Right ventricle myocardium inferior (tissue), 1 donor: ENCODE measurements at regions not wholly inside any gene's neighbourhood (a gene's known extent, or its start where the extent isn't known, plus 50 kb on each side); places are given as distances from the start of the nearest gene placed in this dataset.
"Not testable (repeated sequence)": the region's sequence is repeated elsewhere in the genome, so short reads cannot be mapped to it uniquely, and the experiment has no call there.

Source experiments
- ATAC-seq: fragments of 200-7000 bp; cut with Tn5 transposase; one replicate; pipeline ENCODE4 v1.9.1; 2020; ENCODE audit warnings: mild to moderate bottlenecking, moderate library complexity
- DNase-seq: peaks from one replicate; pipeline ENCODE4 v3.0.0; 2021; ENCODE audit errors: missing footprints
- intact Hi-C: fragments of 100-400 bp; cut with DNase I; formaldehyde crosslinking; loops from one replicate; pipeline ENCODE4 v1.11.0; 2022
- donor health status: DM: no; HTN: yes; CAD: no; lungs with severe emphysema.

DNA sequence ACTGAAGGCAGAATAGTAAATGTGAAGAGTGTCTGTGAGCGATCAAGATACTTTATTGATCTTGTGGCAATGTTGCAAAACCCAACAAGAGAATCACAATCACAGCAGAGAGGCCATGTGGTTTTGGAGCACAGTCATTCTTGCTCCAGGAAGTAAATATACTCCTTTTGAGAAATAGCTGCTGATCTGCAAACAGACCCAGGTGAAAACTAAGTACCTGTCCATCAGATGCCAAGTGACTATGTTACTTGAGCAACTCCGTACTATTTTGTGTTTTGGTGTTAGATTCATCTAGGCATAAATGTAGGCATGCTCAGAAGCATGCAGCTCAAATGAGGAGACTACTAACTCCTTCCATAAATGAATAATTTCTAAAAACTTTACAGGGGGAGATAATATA lies 627.9 kb downstream of the ZBBX start:
- no peak for DNase-seq
- no peak for ATAC-seq
- intact Hi-C loops = no loop called here

DNA sequence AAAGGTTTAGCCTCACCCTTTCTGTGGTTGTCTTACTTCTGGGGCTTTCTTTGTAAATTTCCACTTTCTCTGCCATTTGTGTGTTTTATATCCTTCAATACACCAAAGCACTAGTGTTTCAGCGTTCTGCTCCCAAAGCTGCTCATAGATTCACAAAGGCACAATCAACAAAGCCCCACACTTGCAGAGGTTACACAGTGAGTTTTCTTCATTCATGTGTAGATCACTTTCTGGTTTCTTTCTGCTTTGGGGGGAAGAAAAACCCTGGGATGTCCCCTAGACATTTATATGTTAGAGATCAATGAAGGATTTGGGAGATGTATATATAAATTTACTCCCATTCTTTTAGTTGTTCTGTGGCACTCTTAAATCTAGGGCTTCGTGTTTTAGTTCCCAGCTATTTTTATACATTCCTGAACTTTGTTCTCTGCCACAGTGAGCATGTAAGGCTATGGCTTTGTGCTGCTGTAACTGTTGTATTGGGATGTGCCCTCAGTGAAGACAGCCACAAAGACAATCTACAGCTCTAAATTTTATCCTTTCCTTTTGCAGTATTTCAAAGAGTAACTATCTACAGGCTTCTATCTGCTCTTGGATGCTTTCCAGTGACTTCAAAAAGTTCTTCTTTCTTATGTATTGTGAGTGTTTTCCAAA lies 636.5 kb downstream of the ZBBX start:
- intact Hi-C loops = no loop called here
- ATAC-seq = no peak
- DNase-seq = no peak

DNA sequence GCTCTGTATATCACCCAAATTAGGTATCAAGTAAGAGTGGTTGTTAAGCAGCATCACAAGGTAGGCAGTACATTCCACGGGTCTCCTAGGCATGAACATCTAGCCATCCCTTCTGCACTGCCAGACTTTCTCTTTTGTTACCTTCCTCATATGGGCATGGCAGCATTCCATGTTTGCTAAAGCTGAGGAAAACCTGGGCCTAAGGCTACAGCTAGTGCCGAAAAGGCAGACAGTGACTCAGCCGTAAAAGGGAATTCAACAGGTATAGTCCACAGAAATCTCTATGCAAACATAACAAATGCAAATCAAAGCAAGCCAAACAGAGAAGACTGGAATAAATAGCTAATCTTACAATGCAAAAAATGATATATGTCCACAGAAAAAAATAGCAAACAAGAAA lies 645.4 kb downstream of the ZBBX start:
- ATAC-seq (no peak), DNase-seq (no peak)
- intact Hi-C loops = no loop called here

DNA sequence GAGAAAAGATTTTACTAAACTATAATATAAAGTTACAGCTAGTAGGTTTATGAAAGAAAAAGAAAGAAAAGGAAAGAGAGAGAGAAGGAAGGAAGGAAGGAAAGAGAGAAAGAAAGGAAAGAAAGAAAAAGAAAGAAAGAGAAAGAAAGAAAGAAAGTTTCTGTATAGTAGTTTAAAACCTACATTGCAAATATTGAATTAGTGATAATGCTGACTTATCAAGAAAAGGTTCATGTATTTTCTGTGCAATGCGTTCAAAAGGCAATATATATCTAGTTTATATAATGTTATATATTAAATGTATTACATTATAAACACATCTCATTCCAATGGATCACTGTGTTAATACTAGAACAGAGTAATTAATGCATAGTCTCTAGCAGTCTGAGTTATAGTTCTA lies 648.4 kb downstream of the ZBBX start:
- ATAC-seq (no peak), DNase-seq (no peak)
- intact Hi-C loops = no loop called here

DNA sequence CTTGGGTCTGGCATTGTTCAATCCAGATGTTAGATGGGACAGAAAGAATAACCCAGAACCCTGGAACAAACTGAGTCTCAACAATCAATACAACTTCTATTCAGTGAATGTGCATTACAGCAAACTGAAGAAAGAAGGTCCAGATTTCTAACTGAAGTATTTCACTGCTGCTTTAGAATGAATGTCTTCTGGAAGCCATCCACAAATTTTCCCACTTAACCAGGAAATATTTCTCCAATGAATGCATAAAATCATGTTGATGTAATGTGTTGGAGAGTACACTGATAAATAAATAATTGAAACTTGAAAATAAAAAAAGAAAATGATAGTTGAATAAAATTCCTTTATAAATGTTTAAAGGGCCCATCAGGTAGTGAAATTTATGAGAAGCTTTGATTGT lies 658.6 kb downstream of the ZBBX start:
- intact Hi-C loops = no loop called here
- ATAC-seq (no peak), DNase-seq (no peak)

DNA sequence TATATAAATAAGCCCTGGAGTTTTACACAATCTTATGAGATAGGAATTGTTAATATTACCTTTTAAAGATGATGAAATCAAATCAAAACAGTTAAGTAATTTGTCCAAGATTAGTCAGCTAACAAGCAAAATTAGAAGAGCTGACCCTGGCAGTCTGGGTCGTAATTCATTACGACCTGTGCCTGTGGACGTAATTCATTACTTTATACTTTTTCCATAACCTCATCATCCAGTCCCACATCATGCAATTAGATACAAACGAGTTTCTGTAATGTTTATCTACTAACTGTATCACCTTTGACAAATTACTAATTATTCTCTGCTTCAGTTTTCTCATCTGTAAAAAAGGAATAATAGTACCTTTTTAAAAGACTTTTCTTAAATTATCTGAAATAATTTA lies 665.9 kb downstream of the ZBBX start:
- DNase-seq (no peak), ATAC-seq (no peak)
- intact Hi-C loops = no loop called here

DNA sequence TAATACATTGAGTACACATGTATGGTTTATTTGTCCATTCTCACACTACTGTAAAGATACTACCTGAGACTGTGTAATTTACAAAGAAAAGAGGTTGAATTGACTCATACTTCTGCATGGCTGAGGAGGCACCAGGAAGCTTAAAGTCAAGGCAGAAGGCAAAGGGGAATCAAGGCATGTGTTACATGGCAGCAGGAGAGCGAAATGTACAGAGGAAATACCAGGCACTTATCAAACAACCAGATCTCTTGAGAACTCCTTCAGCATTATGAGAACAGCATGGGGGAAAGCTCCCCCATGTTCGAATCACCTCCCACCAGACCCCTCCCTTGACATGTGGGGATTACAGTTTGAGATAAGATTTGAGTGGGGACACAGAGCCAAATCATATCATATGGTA lies 666.3 kb downstream of the ZBBX start:
- DNase-seq = no peak
- ATAC-seq = no peak
- intact Hi-C loops = no loop called here

DNA sequence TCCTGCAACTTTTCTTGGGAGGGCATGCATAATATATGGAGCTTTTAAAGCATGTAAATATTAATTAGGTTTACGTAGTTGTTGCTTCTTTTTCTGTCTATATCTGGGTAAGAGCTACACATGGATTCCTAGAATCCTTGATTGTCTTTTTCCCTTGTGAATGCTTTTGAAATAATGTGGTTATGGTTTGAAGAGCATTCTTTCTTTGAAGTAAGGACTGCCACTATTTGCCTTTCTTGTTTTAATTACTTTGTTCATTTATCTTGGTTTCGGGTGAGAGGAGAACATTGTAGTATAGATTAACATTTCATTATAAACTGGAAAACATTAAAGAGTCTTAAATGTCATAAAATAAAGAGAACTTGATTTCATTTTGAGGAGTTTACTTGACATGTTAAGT lies 674.0 kb downstream of the ZBBX start:
- DNase-seq (no peak), ATAC-seq (no peak)
- intact Hi-C loops = no loop called here

DNA sequence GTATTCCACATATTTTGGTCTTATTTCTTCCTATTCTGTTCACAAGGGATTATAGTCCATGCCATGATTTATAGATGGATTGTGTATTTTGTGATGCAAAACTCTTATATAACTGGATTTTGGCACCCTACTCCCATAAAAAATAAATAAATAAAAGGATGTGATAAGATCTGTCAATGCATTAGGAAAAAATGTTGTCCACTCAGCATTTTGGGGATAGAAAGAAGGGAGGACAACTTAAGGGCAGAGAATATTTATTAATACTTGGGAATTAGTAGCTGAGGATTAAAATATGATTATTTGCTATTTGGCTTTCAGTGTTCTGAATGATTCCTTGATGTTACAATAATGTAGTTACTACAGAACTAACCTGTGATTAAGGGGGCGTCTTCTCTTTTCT lies 682.6 kb downstream of the ZBBX start:
- DNase-seq (no peak), ATAC-seq (no peak)
- intact Hi-C loops = no loop called here

DNA sequence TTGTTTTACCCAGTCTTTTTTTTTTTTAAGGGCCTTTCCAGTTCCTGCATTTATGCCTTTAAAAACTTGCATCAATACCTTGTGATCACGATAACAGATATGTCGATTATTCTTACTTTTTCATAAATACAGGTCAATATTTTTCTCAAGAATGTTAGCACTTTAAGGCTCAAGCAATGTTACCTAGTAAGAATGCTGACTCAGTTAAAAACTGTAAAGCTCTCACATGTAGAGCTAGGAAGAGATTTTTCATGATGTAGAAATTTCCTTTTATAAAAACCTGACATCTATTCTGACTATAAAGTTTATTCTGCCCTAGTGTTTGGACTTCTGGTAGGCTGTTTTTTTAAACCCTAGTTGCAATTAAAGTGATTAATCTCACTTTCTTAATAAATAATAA lies 684.0 kb downstream of the ZBBX start:
- DNase-seq = no peak
- ATAC-seq = no peak
- intact Hi-C loops = no loop called here

DNA sequence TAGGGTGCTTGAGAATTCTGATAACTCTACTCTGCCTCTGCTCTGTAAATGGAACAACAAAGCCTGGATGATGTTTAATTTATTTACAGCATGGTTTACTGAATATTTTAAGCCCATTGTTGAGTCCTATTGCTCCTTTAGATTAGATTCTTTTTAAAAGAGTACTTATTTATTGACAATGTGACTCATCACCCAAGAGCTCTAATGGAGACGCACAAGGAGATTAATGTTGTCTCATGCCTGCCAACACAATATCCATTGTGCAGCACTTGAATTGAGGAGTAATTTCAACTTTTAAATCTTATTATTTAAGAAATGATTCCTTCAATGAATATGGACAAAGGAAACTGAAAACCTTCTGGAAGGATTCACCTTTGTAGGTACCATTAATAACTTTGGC lies 691.4 kb downstream of the ZBBX start:
- no peak for ATAC-seq
- no peak for DNase-seq
- intact Hi-C loops = no loop called here

DNA sequence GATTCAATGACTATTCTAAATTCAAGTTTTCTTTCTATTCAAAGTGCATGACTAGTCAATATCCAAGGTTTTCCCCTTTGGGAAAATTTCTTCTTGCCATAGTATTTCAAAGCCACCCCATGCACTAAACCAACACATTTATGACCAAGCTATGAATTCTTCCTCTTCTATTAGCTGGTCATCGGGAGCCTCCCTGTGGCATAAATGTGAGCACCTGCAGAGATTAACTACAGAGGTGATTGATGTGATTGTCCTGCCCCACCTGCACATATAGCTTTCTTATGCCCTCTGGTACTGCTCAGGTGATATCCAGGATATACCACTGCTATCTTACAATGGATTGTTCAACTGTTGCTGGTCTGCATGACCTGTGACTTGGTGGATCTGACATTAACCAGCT lies 694.9 kb downstream of the ZBBX start:
- no peak for DNase-seq

DNA sequence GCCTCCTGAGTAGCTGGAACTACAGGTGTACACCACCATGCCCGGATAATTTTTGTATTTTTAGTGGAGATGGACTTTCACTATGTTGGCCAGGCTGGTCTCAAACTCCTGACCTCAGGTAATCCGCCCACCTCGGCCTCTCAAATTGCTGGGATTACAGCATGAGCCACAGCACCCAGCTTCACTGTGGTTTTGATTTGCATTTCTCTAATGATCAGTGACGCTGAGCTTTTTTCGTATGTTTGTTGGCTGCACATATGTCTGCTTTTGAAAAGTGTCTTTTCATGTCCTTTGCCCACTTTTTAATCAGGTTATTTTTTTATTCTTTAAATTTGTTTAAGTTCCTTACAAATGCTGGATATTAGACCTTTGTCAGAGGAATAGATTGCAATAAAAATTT lies 696.0 kb downstream of the ZBBX start:
- DNase-seq, intact Hi-C loops, ATAC-seq: not testable (repeated sequence)

More for the DNA sequence above, 694.9 kb downstream of the ZBBX start:
- no peak for ATAC-seq
- intact Hi-C loops = no loop called here

DNA sequence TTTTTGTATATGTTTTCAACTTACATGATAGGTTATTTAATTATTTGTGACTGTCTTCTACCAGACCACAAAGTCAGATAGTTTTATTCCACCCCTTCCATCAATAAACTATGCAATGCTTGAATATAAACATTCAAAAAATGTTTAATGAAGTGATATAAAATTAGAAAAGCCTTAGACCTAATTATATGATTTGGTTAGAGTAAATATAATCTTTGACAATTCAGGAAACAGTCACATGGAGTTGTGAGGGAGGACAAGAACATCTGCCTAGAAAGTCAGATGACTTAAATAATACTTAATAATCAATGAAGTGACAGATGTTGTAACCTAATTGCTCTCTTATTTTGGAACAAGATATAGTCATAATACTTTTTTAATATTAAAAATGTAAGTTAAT lies 710.3 kb downstream of the ZBBX start:
- intact Hi-C loops = no loop called here
- no peak for DNase-seq
- ATAC-seq = no peak

DNA sequence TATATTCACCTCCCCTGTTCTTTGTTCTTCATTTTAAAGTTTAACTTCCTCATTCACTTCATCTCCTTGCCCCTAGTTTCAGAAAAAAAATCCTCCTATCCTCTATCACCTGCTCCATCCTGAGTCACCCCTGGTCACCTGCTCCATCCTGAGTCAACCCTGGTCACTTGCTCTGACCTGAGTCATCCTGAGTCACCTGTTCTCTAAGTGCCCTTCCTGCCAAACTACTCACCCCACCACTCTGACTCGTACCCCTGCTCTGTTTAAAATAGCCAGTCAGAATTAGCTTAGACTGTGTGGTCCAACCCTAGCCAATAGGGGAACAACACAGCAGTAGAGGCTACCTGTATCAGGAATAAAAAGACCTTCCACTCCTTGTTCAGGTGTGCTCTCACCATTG lies 716.9 kb downstream of the ZBBX start:
- no peak for DNase-seq
- no peak for ATAC-seq
- intact Hi-C loops = no loop called here

DNA sequence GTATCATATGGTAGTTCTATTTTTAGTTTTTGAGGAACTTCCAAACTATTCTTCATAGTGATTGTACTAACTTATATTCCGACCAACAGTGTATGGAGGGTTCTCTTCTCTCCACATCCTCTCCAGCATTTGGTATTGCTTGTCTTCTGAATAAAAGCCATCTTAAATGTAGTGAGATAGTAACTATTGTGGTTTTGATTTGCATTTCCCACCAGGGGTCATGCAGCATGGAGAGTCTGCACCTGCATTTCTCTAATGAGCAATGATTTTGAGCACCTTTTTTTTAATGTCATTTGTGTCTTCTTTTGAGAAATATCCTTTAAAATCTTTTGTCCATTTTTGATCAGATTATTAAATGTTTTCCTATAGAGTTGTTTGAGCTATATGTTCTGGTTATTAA lies 718.5 kb downstream of the ZBBX start:
- DNase-seq = no peak
- intact Hi-C loops = no loop called here
- ATAC-seq = no peak

DNA sequence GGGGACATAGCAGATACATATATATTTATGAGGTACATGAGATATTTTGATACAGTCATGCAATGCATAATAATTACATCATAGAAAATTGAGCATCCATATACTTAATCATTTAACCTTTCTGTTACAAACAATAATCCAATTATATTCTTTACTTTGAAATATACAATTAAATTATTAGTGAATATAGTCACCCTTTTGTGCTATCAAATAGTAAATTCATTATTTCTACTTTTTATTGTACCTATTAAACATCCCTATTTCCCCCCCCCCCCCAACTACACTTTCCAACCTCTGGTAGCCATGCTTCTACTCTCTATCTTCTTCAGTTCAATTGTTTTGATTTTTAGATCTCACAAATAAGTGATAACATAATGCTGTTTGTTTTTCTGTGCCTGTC lies 719.1 kb downstream of the ZBBX start:
- DNase-seq = no peak

DNA sequence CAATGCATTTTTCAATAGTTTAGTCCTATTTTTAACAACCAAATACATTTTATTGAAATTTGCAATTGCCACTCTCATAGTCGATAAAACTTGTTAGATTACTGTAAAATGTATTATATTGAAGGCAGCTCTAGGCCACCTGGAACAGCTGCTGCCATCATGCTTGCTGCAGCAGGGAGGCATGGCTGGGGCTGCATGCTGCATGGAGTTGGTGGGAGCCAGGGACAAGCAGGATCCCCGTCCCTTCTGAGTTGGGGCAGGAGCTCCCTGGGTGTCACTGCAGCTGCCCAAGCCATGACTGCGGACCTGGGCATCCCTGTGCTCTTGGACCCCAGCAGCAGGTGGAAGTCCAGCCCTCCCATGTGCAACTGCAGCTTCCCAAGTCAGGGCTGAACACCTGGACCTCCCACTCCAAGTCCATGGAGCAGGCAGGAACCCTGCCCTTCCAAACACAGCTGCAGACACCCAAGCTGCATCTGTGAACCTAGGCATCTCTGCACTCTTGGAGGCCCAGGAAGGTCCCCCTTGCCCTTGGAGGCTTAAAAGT lies 742.0 kb downstream of the ZBBX start:
- DNase-seq (no peak), ATAC-seq (no peak)
- intact Hi-C loops = no loop called here

More for the DNA sequence above, 719.1 kb downstream of the ZBBX start:
- ATAC-seq = no peak
- intact Hi-C loops = no loop called here

DNA sequence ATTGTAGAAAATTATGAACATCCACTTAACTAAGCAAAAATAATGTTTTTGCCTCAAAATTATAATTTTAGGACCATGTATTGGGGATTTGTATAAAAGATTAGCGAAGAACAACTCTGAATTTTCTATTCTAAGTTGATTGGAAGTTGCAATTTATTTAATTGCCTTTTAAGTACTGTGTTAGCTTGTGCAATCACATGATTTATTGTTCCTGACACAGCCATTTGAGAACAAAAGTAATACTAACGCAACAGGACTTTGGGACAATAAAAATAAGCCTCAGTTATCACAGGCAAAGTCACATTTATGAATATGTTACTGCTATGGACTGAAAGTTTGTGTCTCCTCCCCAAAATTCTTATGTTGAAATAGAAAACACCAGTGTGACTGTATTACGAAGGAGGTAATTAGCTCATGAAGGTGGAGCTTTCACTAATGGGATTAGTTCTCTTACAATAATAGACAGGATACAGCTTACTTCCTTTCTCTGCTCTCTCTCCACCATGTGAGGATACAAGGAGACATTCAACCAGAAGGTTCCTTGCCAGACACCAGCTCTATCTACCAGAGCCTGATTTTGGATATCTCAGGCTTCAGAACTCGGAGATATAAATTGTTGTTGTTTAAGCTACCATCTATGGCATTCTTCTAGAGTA lies 745.9 kb downstream of the ZBBX start:
- intact Hi-C loops = no loop called here
- DNase-seq (no peak), ATAC-seq (no peak)

DNA sequence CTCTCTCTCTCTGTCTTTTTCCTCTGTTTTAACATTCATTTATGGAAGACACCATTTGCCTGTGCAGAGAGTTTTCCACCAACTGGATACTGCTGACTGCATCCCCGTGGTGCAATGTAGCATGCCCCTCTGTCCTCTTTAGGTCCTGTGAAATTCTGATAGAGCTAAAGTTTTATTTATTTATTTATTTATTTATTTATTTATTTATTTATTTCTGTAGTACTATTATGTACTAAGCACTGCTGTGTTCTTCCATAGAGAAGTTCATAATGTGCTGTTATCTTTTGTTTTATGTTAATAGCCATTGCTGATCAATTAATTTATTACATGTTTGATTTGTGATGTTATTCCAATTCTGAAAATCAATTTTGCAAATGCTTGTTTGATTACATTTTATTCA lies 749.9 kb downstream of the ZBBX start:
- DNase-seq (no peak), ATAC-seq (no peak)
- intact Hi-C loops = no loop called here

DNA sequence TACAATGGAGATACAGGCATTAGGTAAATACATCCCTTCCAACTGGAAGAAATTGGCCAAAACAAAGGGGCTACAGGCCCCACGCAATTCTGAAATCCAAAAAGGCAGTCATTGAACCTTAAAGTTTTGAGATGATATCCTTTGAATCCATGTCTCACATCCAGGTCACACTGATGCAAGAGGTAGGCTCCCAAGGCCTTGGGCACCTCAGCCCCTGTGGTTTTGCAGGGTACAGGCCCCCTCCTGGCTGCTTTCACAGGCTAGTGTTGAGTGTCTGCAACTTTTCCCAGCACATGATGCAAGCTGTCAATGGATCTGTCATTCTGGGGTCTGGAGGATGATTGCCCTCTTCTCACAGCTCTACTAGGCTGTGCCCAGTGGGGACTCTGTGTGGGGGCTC lies 766.7 kb downstream of the ZBBX start:
- DNase-seq (no peak), ATAC-seq (no peak)
- intact Hi-C loops = no loop called here
